Umbilical cord (tissue), 1 donor: ENCODE measurements at regions not wholly inside any gene's neighbourhood (a gene's known extent, or its start where the extent isn't known, plus 50 kb on each side); places are given as distances from the start of the nearest gene placed in this dataset.
"Not testable (repeated sequence)": the region's sequence is repeated elsewhere in the genome, so short reads cannot be mapped to it uniquely, and the experiment has no call there.

Experiments
- DNase-seq: peaks from one replicate; pipeline ENCODE4 v3.0.0-alpha.2; 2015; ENCODE audit warnings: low spot score

DNA sequence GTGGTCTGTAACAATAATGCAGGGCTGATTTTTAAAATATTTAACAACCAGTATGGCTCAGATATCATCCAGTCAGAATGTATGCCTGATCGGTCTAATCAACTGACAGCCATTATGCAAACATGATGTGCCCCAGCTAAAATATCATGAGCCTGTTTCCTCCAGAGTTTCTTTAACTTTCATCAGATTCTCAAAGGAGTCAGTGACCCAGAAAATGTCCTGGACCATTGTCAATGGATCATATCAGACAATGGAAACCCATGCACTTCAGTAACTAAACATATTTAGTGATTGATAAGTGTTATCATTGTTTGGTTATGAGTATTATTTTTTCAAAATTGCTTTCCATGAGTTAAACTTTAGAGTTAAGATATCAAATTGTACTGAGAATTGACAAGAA is 173.5 kb downstream of the LMBRD1 start:
- DNase-seq = no peak

- no peak for DNase-seq
Observed at GRCh38 chr6:69622924-69623323, 173.9 kb downstream of the LMBRD1 start.

- DNase-seq = no peak
Observed at GRCh38 chr6:69622230-69622629, 174.6 kb downstream of the LMBRD1 start.

DNA sequence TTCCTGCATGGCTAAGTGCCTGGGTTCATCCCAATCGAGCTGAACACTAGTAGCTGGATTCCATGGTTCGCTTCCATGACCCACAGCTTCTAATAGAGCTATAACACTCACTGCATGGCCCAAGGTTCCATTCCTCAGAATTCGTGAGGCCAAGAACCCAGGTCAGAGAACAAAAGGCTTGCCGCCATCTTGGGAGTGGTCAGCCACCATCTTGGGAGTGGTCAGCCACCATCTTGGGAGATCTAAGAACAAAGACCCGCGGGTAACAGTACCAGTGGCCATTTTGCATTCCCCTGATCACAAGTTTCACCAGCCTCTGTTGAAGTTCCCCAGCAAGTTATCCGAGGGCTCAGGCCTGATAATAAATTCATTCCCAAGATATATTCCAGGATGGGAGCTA is 179.6 kb downstream of the LMBRD1 start:
- DNase-seq = no peak

DNA sequence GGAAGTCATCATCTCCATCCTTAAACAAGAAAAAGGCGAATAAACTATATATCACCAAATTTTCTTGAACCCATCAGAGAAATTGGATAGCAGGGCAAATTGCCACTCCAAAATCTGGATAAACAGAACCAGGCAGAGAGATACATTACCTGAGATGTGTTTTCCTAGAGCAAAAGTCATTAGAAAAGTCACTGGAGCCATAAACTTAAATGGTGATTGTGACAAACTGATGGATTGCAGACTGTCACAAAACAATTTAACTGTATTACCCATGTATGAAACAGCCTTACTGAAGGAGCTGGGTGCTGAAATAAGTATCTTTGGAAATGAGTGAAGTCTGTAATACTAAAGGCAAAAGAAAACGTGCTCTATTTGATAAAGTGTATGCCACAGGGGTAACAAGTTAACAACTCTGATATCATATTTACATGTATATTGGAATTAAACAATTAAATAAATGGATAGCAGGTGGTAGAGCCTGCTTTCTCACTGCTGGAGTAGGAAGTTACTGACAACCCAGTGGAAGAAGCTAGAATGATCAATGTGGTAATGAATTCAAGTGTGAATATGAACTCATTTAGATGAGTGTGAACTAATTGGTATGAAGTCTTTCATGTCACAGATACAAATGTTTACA is 186.9 kb downstream of the LMBRD1 start:
- DNase-seq = no peak

DNA sequence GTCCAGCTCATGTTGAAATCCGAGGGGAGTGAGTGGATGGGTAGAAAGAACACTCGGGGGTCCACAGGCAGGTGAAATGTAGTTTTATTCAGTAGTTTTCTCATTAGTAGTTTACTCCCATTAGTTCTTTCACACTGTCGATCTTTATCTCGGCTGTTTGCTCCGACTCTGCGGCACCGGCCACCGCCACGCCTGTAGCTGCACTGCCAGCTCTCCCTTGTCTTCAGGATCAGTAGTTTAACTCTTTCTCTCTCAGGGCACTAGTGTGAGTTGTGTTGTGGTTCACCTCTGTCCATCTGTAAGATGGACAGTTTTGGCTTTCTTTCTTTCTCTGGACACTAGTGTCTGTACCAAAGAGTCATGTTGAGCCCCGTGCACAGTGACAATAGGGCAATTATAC is 195.7 kb downstream of the LMBRD1 start:
- peak; percentile 12 for DNase-seq

GRCh38 chr6:69594405-69594804 is 202.4 kb downstream of the LMBRD1 start:
- DNase-seq = no peak

DNA sequence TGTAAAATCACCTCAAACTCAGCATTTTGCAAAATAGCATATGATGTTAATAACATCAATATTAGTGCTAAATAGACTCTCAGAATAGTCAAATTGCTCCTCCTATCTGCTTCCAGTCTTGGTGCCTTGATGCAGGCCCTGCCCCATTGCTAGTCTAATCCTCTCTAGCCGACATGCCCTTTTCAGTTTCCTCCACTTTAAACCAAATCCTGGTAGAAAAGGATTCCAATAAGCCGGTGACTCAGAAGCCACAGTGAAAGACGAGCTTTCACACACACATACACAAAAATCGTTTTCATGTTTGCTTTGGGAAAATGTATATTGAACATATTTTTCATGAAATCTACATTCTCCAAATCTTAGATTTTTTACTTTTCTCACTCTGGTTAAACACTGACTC is 203.1 kb downstream of the LMBRD1 start:
- no peak for DNase-seq

DNA sequence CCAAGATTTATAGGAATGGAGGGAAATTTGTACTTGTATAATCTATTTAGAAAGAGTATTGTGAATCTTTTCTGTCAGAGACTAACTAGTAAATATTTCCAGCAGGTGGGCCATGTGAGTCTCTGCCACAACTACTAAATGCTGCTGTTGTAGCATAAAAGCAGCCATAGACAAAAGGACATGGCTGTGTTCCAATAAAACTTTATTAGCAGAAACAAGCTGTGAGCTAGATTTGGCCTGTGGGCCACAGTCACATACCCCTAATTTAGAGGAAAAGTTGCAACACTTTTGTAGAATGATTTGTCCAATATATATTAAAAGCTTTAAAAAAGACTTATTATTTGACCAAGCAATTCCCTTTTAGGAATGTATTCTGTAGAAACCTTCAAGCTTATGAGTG is 207.2 kb downstream of the LMBRD1 start:
- no peak for DNase-seq

- peak; percentile 87 for DNase-seq
Observed at GRCh38 chr6:69584913-69585729, 211.7 kb downstream of the LMBRD1 start.

DNA sequence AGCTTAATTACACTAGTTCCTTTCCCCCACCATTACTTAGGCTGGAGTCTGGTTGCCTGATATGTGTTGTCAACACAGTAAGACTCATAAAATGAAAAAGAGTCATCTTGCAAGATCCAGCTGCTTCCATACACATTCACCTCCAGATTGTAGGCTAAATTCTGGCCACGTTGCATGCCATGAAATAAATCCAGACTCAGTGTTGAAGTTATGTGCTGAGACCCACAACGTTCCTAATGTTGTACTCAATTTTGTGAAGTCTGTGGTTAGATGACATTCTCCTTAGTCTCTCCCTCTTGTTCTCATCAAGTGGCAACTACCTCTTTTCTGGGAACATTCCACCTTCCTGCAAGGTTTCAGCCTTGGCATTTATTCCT is 212.3 kb downstream of the LMBRD1 start:
- peak; percentile 70 for DNase-seq

GRCh38 chr6:69581581-69581980 is 215.2 kb downstream of the LMBRD1 start:
- DNase-seq = no peak

DNA sequence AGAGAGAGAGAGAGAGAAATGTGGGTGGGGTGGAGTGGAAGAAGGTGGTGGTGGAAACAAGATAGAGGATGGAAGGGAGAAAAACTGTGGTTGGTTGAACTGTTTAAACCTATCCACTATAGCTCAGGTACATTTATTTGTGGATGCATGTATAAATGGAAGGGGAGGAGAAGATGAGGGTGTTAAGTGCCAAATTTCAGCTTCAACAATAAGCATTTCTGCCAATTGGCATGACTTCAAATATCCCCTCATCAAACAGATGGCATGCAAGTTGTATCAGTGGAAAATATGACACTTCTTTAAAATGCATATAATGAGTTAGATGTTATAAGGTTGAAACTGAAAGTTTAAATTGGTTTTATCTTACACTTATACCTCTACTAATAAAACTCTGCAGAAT is 216.1 kb downstream of the LMBRD1 start:
- no peak for DNase-seq

DNA sequence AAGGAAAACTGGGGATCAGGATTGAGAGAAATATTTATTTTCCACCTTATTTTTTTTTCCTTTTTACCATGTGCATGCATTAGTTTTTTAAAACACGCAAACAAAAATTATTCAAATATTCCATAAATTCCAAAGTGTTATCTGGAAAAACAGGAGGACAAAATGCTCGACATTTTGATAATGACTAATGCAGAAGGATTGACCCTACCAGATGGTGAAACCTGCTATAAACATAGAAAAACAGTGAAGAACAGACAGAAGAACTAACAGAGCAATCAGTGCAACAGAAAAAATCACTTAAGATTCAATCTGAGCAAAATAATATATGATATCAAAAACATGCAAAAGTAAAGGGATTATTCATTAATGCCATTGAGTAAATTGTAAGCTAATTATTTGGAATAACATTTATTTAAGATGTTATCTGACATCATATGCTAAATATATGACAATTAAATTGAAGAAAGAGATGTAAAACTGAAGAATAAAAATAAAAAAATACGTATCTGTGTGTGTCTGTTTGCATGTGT is 218.4 kb downstream of the LMBRD1 start:
- DNase-seq = peak; percentile 23

- no peak for DNase-seq
Observed at GRCh38 chr6:69571234-69571633, 225.6 kb downstream of the LMBRD1 start.

DNA sequence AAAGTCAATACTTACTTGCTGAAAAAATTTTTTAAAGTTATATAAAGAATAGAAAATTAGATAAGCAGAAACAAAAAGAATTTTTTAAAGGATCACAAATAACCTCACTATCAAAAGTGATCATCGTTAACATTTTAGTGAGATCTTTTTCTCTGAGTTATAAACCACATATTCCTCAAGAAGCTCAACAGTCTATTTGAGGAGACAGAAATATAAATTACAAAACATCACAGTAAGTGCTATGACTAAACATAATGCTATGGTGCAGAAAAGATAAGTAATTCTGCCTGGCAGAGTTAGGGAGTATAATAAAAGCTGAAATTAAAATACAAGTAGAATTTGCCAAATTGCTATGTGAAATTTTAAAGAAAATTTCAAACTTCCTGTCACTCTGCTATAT is 226.7 kb downstream of the LMBRD1 start:
- DNase-seq = peak; percentile 35

DNA sequence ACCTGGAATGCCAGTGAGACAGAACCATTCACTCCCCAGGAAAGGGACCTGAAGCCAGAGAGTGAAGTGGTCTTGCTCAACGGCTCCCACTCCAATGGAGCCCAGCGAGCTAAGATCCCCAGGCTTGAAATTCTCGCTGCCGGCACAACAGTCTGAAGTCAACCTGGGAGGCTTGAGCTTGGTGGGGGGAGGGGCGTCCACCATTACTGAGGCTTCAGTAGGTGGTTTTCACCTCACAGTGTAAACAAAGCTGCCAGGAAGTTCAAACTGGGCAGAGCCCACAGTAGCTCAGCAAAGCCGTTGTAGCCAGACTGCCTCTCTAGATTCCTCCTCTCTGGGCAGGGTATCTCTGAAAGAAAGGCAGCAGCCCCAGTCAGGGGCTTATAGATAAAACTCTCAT is 236.2 kb downstream of the LMBRD1 start:
- DNase-seq = not testable (repeated sequence)

DNA sequence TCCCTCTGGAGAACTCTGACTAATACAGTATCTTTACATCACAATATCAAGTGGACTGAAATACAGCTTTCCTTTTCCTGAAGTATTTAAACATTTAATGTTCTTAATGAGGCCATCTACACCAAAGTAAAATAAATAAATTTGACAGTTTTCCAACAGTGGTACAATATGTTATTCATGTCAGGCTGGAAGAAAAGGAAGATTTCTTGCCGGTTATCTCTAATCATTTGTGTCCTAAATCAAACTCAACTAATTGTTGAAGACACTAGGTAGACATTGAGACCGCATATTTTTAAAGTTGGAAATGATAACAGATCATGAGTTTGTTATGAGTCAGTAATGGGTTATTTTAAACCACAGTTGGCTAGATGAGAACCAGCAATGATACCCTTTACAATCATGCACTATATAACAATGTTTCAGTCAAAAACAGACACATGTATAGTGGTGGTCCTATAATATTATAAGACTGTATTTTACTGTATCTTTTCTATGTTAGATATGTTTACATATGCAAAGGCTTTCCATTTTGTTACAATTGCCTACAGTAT is 241.6 kb downstream of the LMBRD1 start:
- DNase-seq = no peak

GRCh38 chr6:69542494-69542893 is 254.3 kb downstream of the LMBRD1 start:
- no peak for DNase-seq

GRCh38 chr6:69527921-69528476 is 268.8 kb downstream of the LMBRD1 start:
- DNase-seq = no peak

GRCh38 chr6:69515480-69515879 is 281.3 kb downstream of the LMBRD1 start:
- DNase-seq = not testable (repeated sequence)

GRCh38 chr6:69494595-69494994 is 302.2 kb downstream of the LMBRD1 start:
- no peak for DNase-seq

DNA sequence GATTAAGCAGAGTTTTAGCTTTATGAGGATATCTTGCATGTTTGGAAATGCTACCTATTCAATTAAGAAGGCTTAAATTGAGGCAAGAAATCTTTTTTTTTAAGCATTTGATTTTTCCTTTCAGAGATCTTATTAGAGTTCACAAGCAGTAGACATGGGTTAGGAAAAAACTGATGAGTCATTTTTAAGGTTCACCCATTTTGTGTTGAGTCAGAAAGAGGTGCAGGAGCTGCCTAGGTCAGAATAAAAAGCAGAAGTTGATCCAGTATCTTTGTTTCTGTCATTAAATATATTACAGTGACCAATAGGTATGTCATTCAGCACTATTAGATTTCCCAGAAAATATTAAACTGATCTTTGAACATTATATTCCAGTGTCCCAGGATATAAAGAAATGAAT is 306.8 kb downstream of the LMBRD1 start:
- DNase-seq = no peak
